Activated naive CD4-positive, alpha-beta T cell treated with anti-CD3 and anti-CD28 coated beads, Interleukin-2, amount 50 U/mL, for 24 hours (primary cell): ENCODE measurements at regions not wholly inside any gene's neighbourhood (a gene's known extent, or its start where the extent isn't known, plus 50 kb on each side); places are given as distances from the start of the nearest gene placed in this dataset.

Experiments used
- H3K27ac Mint-ChIP-seq: one replicate; pipeline ENCODE4 v1.8.0; 2021; ENCODE audit warnings: mild to moderate bottlenecking, mixed read lengths
- H3K27me3 Mint-ChIP-seq: one replicate; pipeline ENCODE4 v1.8.0; 2021; ENCODE audit warnings: mixed read lengths
- H3K36me3 Mint-ChIP-seq: one replicate; pipeline ENCODE4 v1.8.0; 2021; ENCODE audit warnings: mixed read lengths
- H3K4me1 Mint-ChIP-seq: one replicate; pipeline ENCODE4 v1.8.0; 2021; ENCODE audit warnings: mixed read lengths
- H3K4me3 Mint-ChIP-seq: one replicate; pipeline ENCODE4 v1.8.0; 2021; ENCODE audit warnings: mild to moderate bottlenecking, mixed read lengths
- H3K9me3 Mint-ChIP-seq: one replicate; pipeline ENCODE4 v1.8.0; 2021; ENCODE audit warnings: mixed read lengths

DNA sequence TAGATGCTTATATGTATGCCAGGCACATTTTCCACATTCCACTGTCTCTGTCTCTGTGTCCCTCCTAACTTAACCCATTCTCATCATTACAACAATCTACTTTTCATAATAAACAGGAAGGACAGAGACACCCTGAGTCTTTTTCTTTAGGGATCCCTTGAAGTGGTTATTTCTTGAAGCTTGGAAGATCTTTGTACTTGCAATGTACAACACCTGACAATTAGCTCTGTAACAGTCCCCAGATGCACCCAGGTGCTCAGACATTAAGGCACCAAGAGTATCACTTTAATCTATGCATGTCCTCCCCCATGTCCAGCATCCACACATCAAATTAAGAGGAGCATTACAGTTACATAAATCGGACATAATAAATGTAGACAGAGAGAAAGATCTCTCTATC lies 309.6 kb upstream of the KCNH8 start:
- no peak overlapping the region for H3K4me3 Mint-ChIP-seq

DNA sequence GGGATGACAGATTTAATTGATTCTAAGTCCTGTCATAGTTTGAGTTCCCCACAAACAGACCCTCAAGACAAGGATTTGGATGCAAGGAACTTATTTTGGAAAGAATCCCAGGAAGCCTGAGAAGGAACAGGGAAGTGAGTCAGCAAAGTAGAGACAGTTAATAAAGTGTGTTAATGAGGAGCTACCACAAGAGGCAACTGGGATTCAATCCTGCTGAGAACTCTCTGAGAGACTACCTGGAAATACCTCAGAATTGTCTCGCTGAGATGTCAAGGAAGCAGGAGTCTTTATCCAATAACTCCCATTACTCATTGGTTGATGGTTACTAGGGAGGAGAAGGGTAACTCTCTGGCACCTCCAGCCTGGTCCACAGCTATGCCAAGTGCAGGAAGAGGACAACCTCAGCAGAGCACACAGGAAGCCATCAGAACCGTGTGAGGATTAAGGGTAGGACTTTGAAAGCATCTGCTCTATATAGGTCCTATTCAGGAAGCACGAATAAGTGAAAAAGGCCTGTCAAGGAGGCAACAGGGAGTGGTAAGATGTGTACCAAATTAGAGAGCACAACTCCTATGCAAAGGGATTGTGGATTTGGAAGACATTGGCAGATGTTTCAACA lies 311.1 kb upstream of the KCNH8 start:
- H3K9me3 Mint-ChIP-seq, result no peaks in the 10 kb centered on the region
- no peaks in the 10 kb centered on the region for H3K27me3 Mint-ChIP-seq
- H3K4me3 Mint-ChIP-seq, result no peak overlapping the region
- no peak overlapping the region for H3K27ac Mint-ChIP-seq
- no peaks in the 10 kb centered on the region for H3K36me3 Mint-ChIP-seq
- peaks cover 28% of the 10 kb centered on the region for H3K4me1 Mint-ChIP-seq

More for the DNA sequence above, 309.6 kb upstream of the KCNH8 start:
- Mint-ChIP-seq H3K27me3 (no peaks in the 10 kb centered on the region), H3K36me3 (no peaks in the 10 kb centered on the region), H3K9me3 (no peaks in the 10 kb centered on the region), H3K4me1 (peaks cover 28% of the 10 kb centered on the region), H3K27ac (no peak overlapping the region)

DNA sequence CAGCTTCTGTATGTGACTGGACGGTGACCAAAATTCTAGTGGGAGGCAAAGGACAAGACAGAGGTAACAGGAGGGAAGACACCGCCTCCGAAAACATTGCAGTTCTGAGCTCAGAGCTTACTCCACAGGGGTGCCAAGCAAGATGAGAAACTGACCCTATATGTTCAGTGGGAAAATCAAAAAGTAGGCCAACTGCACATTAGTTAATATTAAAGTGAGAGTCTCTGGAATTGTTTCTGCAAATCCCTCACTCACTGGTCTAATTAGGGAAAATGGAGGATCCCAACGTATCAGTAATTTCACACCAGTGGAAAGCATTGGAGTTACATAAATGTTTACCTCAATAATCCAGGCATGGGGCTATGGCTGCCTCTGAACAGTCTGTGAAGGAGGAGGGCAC lies 313.3 kb upstream of the KCNH8 start:
- Mint-ChIP-seq H3K27me3 (no peaks in the 10 kb centered on the region), H3K36me3 (no peaks in the 10 kb centered on the region), H3K9me3 (no peaks in the 10 kb centered on the region), H3K4me3 (no peak overlapping the region), H3K4me1 (peaks cover 34% of the 10 kb centered on the region), H3K27ac (no peak overlapping the region)

DNA sequence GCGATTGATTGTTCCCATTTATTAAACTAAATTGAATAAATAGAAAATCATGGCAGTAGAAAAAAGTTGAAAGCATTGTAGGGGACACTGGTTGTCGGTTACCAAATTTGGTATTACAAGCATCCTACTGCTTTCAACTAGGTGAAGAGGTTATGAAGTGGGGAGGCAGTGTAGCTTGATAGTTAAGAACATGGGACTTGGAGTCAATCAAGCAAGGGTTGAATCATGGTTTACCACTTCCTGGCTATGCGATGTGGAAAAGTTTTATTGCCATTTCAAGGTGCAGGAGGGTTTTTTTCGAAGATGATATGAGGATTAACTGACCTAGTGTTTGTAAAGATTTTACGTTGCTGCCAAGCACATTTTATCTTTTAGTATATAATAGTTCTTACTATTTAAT lies 318.2 kb upstream of the KCNH8 start:
- Mint-ChIP-seq H3K4me1 (peaks cover 18% of the 10 kb centered on the region), H3K27me3 (no peaks in the 10 kb centered on the region), H3K9me3 (no peaks in the 10 kb centered on the region), H3K27ac (no peak overlapping the region), H3K4me3 (no peak overlapping the region), H3K36me3 (no peaks in the 10 kb centered on the region)

DNA sequence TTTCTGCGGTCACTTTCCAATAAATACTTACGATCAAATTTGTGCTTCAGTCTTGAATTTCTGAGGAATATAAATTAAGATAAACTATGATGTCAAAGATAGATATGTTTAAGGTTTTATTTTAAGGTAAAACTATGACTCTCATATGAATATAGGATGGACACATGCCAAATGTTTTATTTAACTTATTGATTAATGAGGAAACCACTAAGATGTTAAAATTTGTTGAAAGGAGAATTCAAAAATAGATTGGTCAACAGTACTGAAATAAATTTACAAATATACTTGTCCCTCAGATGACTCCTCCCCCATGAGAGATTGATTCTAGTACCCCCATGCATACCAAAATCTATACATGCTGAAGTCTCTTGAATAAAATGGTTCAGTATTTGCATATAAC lies 319.7 kb upstream of the KCNH8 start:
- no peak overlapping the region for H3K4me3 Mint-ChIP-seq
- no peaks in the 10 kb centered on the region for H3K27me3 Mint-ChIP-seq
- H3K27ac Mint-ChIP-seq, result no peak overlapping the region
- H3K36me3 Mint-ChIP-seq, result no peaks in the 10 kb centered on the region
- H3K4me1 Mint-ChIP-seq, result peaks cover 18% of the 10 kb centered on the region
- no peaks in the 10 kb centered on the region for H3K9me3 Mint-ChIP-seq

DNA sequence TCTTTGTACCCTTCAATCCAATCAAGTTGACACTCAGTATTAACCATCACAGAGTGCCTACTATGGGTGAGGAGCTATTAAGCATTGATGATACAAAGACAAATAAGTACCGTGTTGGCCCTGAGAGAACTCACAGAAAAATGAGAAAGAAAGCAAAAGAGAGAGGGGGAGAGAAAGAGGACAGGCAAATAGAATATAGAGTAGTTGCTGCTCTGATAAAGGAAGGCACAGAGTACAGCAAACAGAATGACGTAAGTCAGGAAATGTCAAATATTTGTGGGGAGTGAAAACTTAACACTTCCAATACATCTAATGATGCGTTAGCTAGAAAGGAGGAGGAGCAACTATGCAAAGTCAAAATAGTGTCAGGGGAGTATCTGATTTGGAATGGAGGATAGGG lies 320.6 kb upstream of the KCNH8 start:
- H3K36me3 Mint-ChIP-seq, result no peaks in the 10 kb centered on the region
- H3K4me1 Mint-ChIP-seq, result peaks cover 18% of the 10 kb centered on the region
- H3K9me3 Mint-ChIP-seq, result no peaks in the 10 kb centered on the region
- no peak overlapping the region for H3K4me3 Mint-ChIP-seq
- no peak overlapping the region for H3K27ac Mint-ChIP-seq
- no peaks in the 10 kb centered on the region for H3K27me3 Mint-ChIP-seq

DNA sequence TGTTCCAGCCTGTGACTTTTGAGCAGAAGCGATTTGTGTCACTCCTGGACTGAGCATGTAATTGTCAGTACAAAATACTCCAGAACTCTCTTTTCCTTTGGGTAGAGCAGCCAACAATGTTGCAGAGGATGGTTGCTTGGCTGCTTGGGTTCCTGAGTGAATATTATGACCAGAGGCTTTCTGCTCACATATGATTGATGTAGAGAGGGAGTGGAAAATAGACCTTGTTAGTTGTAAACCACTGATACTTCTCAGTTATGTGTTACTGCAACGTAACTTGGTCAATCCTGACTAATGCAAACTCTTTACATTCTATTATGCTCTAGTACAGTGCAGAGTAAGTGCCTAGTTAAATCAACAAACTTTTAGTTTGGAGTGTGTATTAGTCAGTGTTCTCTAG lies 322.6 kb upstream of the KCNH8 start:
- no peaks in the 10 kb centered on the region for H3K9me3 Mint-ChIP-seq

DNA sequence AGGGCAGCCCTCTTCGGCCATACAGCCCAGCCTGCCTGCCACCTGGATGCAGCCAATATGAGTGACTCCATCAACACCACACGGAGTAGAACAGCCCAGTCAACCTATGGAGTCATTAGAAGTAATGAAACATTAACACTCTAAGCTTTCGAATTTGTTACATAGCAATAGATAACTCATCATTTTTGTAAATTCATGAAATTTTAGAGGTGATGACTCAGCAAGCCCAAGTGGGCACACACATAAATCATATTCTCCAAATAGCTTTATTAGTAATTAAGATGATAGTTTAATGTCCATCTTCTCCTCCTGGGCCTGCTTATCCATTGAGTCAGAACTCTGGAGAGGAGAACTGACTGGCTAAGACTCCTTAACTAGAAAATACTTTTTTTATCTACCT lies 335.0 kb upstream of the KCNH8 start:
- peaks cover 24% of the 10 kb centered on the region for H3K4me1 Mint-ChIP-seq
- no peak overlapping the region for H3K27ac Mint-ChIP-seq
- H3K9me3 Mint-ChIP-seq, result peaks cover 7% of the 10 kb centered on the region
- H3K27me3 Mint-ChIP-seq, result no peaks in the 10 kb centered on the region
- H3K36me3 Mint-ChIP-seq, result peaks cover 4% of the 10 kb centered on the region
- no peak overlapping the region for H3K4me3 Mint-ChIP-seq

More for the DNA sequence above, 322.6 kb upstream of the KCNH8 start:
- H3K4me3 Mint-ChIP-seq, result no peak overlapping the region
- H3K27ac Mint-ChIP-seq, result no peak overlapping the region
- H3K4me1 Mint-ChIP-seq, result peaks cover 17% of the 10 kb centered on the region
- no peaks in the 10 kb centered on the region for H3K27me3 Mint-ChIP-seq
- H3K36me3 Mint-ChIP-seq, result no peaks in the 10 kb centered on the region

DNA sequence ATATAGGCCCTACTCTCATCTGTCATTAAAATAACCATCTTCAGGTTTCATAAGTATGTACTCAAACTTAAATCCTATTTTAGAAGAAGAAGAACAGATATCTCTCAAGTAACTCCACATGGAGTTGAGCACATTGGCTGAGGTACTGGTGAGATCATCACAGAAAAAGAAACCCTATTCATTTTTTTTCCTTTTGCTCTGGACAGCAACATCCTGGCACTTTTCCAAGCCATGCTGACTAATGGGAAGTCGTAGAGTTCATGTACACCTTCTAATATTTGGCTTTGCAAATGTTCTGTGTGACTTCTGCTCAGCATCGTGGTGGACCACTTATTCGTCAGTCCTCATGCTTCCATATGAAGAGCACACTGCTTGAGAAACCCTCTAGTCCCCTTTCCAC lies 336.0 kb upstream of the KCNH8 start:
- Mint-ChIP-seq H3K27ac (no peak overlapping the region), H3K4me1 (peaks cover 20% of the 10 kb centered on the region), H3K27me3 (no peaks in the 10 kb centered on the region), H3K36me3 (peaks cover 2% of the 10 kb centered on the region), H3K4me3 (no peak overlapping the region), H3K9me3 (peaks cover 2% of the 10 kb centered on the region)

DNA sequence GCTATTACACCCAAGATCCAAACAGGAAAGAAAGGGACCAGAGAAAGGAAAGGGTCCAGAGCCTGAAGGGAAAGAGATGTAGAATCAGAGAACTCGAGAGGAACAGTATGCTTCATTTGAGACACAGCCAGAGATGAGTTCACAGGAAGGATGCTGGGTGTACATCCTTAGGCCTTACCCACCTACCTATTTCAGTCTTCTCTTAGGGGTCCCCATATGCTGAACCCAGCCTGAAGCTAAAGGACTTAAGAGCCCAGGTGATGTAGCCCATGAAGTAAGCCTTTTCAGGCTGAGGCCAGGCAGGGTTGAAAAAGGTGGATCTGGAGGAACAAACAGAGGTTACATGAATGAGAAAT lies 338.0 kb upstream of the KCNH8 start:
- peak overlapping the region; percentile 87 for H3K27ac Mint-ChIP-seq
- H3K9me3 Mint-ChIP-seq, result no peaks in the 10 kb centered on the region
- no peaks in the 10 kb centered on the region for H3K36me3 Mint-ChIP-seq
- H3K27me3 Mint-ChIP-seq, result no peaks in the 10 kb centered on the region
- H3K4me3 Mint-ChIP-seq, result no peak overlapping the region
- H3K4me1 Mint-ChIP-seq, result peaks cover 14% of the 10 kb centered on the region

DNA sequence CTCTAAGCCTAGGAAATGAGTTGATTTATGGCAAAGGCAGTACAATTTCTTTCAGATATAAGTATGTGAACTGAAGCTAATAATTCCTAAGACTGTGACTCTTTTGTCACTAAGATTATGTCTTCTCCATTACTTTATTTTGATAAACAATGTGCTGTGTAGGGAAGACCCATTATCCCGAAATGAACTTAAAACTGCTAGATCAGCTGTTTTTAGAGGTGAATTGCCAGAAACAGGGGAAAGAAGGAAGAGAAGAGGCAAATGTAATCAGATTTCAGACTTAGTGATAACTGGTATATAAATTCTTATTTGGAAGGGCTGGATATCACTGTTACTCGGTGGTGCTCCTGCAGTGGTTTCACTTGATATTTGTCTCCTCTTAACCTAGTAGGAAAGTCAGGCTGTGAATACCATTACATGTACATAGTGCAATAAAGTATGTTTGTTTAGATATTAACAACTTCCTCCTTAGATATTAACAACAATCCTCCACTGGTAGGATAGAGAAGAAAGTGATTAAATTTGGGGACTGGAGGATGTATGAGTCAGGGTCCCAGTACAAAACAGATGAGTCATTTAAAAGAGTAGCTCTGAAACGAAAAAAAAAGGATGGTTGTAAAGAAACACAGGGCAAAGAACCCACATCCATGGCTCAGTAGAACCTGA lies 338.5 kb upstream of the KCNH8 start:
- Mint-ChIP-seq H3K4me3 (no peak overlapping the region), H3K27ac (peak overlapping the region; percentile 87), H3K27me3 (no peaks in the 10 kb centered on the region), H3K9me3 (no peaks in the 10 kb centered on the region), H3K4me1 (peaks cover 14% of the 10 kb centered on the region), H3K36me3 (no peaks in the 10 kb centered on the region)

DNA sequence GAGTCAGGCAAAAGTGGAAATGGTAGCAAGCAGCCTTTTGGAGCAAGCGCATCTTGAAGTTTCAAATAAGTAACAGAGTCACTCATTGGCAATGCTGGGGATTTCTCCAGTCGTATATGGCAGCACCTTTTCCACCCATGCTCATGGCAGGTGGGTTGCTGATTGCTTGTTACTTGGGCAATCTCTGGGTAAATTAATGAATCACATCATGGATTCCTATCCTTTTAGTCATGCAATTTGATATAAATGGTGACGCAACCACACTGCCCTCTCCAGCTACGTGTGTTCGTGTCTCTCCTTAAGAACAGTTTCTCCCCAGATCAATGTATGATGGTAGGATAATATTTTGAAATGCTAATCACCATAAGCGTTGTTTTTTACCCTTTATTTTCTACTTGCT lies 339.9 kb upstream of the KCNH8 start:
- H3K27ac Mint-ChIP-seq, result no peak overlapping the region
- H3K36me3 Mint-ChIP-seq, result no peaks in the 10 kb centered on the region
- no peak overlapping the region for H3K4me3 Mint-ChIP-seq

DNA sequence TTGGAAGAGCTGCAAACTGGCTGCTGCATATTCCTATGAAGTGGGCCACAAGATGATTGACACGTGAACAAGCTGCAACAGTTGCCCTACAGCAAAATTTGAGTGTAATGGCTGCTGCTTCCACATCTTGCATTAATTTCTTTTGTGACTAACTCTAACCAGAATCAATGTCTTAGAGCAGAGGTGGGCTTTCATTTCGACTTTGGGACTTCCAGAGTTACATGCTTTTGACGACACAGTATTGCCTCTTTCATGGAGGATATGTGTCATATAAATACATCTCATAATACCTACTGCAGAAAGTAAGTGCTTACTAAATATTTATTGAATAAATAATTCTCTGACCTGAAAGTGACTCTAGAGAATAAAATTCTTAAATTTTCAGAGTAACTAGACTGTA lies 340.7 kb upstream of the KCNH8 start:
- Mint-ChIP-seq H3K27ac (no peak overlapping the region), H3K36me3 (no peaks in the 10 kb centered on the region), H3K9me3 (no peaks in the 10 kb centered on the region), H3K4me3 (no peak overlapping the region), H3K27me3 (no peaks in the 10 kb centered on the region), H3K4me1 (peaks cover 14% of the 10 kb centered on the region)

More for the DNA sequence above, 339.9 kb upstream of the KCNH8 start:
- Mint-ChIP-seq H3K9me3 (no peaks in the 10 kb centered on the region), H3K27me3 (no peaks in the 10 kb centered on the region), H3K4me1 (peaks cover 14% of the 10 kb centered on the region)

DNA sequence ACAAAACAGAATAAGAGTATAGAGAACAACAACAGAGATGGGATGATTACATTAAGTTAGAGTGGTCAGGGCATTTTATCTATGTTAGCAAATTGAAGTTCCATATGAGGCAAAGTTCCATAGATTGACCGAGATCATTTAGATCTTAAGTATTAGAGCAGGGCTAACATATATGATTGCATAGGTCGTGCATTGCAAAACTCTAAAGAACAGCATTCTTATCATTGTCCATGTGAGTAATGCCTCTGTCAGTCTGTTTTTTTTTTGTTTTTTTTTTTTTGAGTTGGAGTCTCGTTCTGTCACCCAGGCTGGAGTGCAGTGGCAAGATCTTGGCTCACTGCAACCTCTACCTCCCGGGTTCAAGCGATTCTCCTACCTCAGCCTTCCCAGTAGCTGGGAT lies 341.7 kb upstream of the KCNH8 start:
- H3K36me3 Mint-ChIP-seq, result no peaks in the 10 kb centered on the region
- H3K9me3 Mint-ChIP-seq, result no peaks in the 10 kb centered on the region
- H3K27me3 Mint-ChIP-seq, result no peaks in the 10 kb centered on the region
- H3K4me1 Mint-ChIP-seq, result peaks cover 14% of the 10 kb centered on the region
- H3K4me3 Mint-ChIP-seq, result no peak overlapping the region
- H3K27ac Mint-ChIP-seq, result no peak overlapping the region

DNA sequence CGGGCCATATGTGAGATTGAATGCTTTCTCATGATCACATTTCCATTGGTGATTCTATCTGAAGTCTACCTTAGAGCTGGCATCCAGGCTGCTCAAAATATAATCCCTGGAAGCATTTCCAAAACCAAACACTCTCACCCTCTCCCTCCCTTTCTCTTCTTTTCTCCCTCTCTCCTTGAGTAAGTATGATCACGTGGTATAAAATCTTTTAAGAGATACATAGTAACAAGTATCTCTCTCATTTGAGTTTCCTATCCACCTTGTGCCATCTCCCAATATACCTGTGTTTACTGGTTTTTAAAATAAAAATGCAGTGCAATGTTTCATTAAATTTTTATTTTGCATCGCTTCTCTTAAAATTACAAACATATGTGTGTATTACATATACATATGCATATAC lies 350.9 kb upstream of the KCNH8 start:
- Mint-ChIP-seq H3K9me3 (no peaks in the 10 kb centered on the region), H3K27ac (no peak overlapping the region), H3K4me3 (no peak overlapping the region), H3K27me3 (no peaks in the 10 kb centered on the region), H3K4me1 (peaks cover 4% of the 10 kb centered on the region), H3K36me3 (peaks cover 5% of the 10 kb centered on the region)

DNA sequence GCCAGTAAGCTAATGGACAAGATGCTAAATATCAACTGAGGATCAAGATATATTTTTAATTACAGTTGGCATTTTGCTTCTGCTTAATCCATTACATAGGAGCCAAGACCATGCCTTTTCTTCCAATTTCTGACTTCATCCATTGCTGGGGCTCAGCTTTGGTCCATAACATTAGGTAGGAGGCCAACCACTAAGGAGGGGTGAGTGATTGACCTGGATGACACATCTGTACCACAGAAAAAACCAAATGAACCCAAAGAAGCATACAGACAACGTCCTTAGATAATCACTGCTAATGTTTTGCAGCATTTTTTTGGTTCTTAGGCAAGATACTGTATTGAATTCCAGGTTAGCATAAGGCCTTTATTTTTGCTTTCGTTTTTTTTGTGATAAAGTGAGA lies 353.2 kb upstream of the KCNH8 start:
- peaks cover 4% of the 10 kb centered on the region for H3K4me1 Mint-ChIP-seq
- H3K4me3 Mint-ChIP-seq, result no peak overlapping the region
- no peaks in the 10 kb centered on the region for H3K27me3 Mint-ChIP-seq
- peaks cover 5% of the 10 kb centered on the region for H3K36me3 Mint-ChIP-seq
- no peaks in the 10 kb centered on the region for H3K9me3 Mint-ChIP-seq
- H3K27ac Mint-ChIP-seq, result no peak overlapping the region

DNA sequence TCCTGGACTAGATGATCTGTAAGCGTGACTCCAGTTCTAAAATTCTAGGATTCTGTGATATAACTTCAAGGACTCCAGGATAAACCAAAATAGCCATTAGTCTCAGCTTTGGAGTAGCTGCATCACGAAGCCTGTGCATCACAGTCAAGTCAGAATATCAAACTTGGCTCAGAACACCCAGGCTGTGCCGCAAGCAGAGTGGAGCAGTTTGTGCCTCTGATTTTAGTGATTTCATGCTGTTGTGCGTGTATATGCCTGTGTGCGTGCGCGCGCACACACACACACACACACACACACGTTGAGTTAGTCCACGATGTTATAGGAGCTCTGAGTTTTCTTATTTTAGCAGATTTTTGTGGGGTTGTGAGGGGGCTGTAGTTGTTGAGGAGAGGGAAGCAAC lies 356.6 kb upstream of the KCNH8 start:
- no peaks in the 10 kb centered on the region for H3K36me3 Mint-ChIP-seq
- no peak overlapping the region for H3K4me3 Mint-ChIP-seq
- no peaks in the 10 kb centered on the region for H3K9me3 Mint-ChIP-seq
- peaks cover 5% of the 10 kb centered on the region for H3K4me1 Mint-ChIP-seq
- no peak overlapping the region for H3K27ac Mint-ChIP-seq
- H3K27me3 Mint-ChIP-seq, result no peaks in the 10 kb centered on the region
